CD14-positive monocyte (primary cell): ENCODE measurements at regions not wholly inside any gene's neighbourhood (a gene's known extent, or its start where the extent isn't known, plus 50 kb on each side); places are given as distances from the start of the nearest gene placed in this dataset.

Source experiments
- DNase-seq, 3 donors: peaks; one replicate each; pipeline ENCODE4 v3.0.0-alpha.2; 2011 to 2022
- H2AFZ ChIP-seq: 2 replicates; pipeline ENCODE4 v1.6.0; 2012; ENCODE audit warnings: mild to moderate bottlenecking, low read depth, low read length, inconsistent platforms; ENCODE audit not compliant: insufficient read depth, poor library complexity, severe bottlenecking
- H3K27ac ChIP-seq, 2 donors: 1 replicate in 1 of 2; 2 replicates in 1 of 2; pipeline ENCODE4 v1.5.1; 2012 to 2013; ENCODE audit warnings: low read length in 2 of 2, control low read depth in 1 of 2, inconsistent platforms in 1 of 2, low read depth in 1 of 2, mild to moderate bottlenecking in 1 of 2
- H3K27me3 ChIP-seq, 2 donors: one replicate each; pipeline versions ENCODE4 v1.6.0 to v1.6.1; 2011 to 2013; ENCODE audit warnings: low read length in 2 of 2; ENCODE audit not compliant: control insufficient read depth in 2 of 2, insufficient read depth in 2 of 2
- H3K36me3 ChIP-seq, 2 donors: replicated peaks in 1 of 2; 1 replicate in 1 of 2; 2 replicates in 1 of 2; pipeline versions ENCODE4 v1.5.1 to v1.6.1; 2012 to 2013; ENCODE audit warnings: low read length in 2 of 2, control low read depth in 1 of 2, inconsistent platforms in 1 of 2, mild to moderate bottlenecking in 1 of 2; ENCODE audit not compliant: insufficient read depth in 2 of 2, control insufficient read depth in 1 of 2
- H3K4me1 ChIP-seq, 2 donors: 1 replicate in 1 of 2; 2 replicates in 1 of 2; pipeline versions ENCODE4 v1.5.1 to v1.6.1; 2012 to 2013; ENCODE audit warnings: low read length in 2 of 2, control low read depth in 1 of 2, inconsistent platforms in 1 of 2, mild to moderate bottlenecking in 1 of 2, moderate library complexity in 1 of 2; ENCODE audit not compliant: insufficient read depth in 2 of 2, control insufficient read depth in 1 of 2
- H3K4me2 ChIP-seq: replicated peaks from 2 replicates; pipeline ENCODE3; 2012; ENCODE audit warnings: low read length, moderate library complexity, mild to moderate bottlenecking; ENCODE audit not compliant: poor library complexity, severe bottlenecking; ENCODE audit errors: extremely low read depth
- H3K4me3 ChIP-seq, 3 experiments: fragments of 200-600 bp in 1 of 3; sonication (generic) in 1 of 3; replicated peaks in 1 of 3; 1 replicate in 2 of 3; 2 replicates in 1 of 3; pipeline ENCODE4 v1.5.1; 2011 to 2013; ENCODE audit warnings: low read length in 3 of 3, mild to moderate bottlenecking in 3 of 3, control low read depth in 2 of 3, low read depth in 2 of 3, inconsistent platforms in 1 of 3, moderate library complexity in 1 of 3
- H3K79me2 ChIP-seq: 2 replicates; pipeline ENCODE4 v1.6.0; 2012; ENCODE audit warnings: mild to moderate bottlenecking, control low read depth, inconsistent platforms, low read length, moderate library complexity; ENCODE audit not compliant: insufficient read depth
- H3K9ac ChIP-seq: 2 replicates; pipeline ENCODE4 v1.6.0; 2017; ENCODE audit warnings: low read length, mild to moderate bottlenecking; ENCODE audit not compliant: insufficient read depth, poor library complexity, severe bottlenecking
- H3K9me3 ChIP-seq, 2 donors: replicated peaks in 1 of 2; 1 replicate in 1 of 2; 2 replicates in 1 of 2; pipeline versions ENCODE4 v1.5.1 to v1.6.1; 2012 to 2013; ENCODE audit warnings: low read length in 2 of 2, control low read depth in 1 of 2; ENCODE audit not compliant: control insufficient read depth in 1 of 2, insufficient read depth in 1 of 2
- H4K20me1 ChIP-seq: 2 replicates; pipeline ENCODE4 v1.6.0; 2012; ENCODE audit warnings: mild to moderate bottlenecking, low read length, control low read depth, moderate library complexity; ENCODE audit not compliant: insufficient read depth
- H3K27ac Mint-ChIP-seq, 7 donors: one replicate each; pipeline ENCODE4 v1.8.0; 2020; ENCODE audit warnings: mild to moderate bottlenecking in 7 of 7, mixed read lengths in 7 of 7, moderate library complexity in 6 of 7, inconsistent platforms in 2 of 7
- H3K27me3 Mint-ChIP-seq, 3 donors: one replicate each; pipeline ENCODE4 v1.8.0; 2021 to 2022; ENCODE audit warnings: low read depth in 3 of 3, mild to moderate bottlenecking in 3 of 3, mixed read lengths in 3 of 3, moderate library complexity in 3 of 3, inconsistent platforms in 1 of 3
- H3K36me3 Mint-ChIP-seq, 2 donors: one replicate each; pipeline ENCODE4 v1.8.0; 2020; ENCODE audit warnings: mixed read lengths in 2 of 2, inconsistent platforms in 1 of 2, mild to moderate bottlenecking in 1 of 2
- H3K4me1 Mint-ChIP-seq: one replicate; pipeline ENCODE4 v1.8.0; 2020; ENCODE audit warnings: mild to moderate bottlenecking, mixed read lengths
- H3K4me3 Mint-ChIP-seq, 2 donors: one replicate each; pipeline ENCODE4 v1.8.0; 2020; ENCODE audit warnings: mild to moderate bottlenecking in 2 of 2, mixed read lengths in 2 of 2, moderate library complexity in 1 of 2
- H3K9me3 Mint-ChIP-seq, 7 donors: one replicate each; pipeline ENCODE4 v1.8.0; 2020 to 2022; ENCODE audit warnings: mixed read lengths in 7 of 7, mild to moderate bottlenecking in 6 of 7, moderate library complexity in 6 of 7, inconsistent platforms in 2 of 7
- WGBS: methylation state at CpG from one replicate; pipeline ENCODE4 v1.1.5; 2013; ENCODE audit warnings: missing lambda C conversion rate; ENCODE audit not compliant: insufficient coverage; 5-methylcytosine and 5-hydroxymethylcytosine counted together
- intact Hi-C, 2 donors: fragments of 100-400 bp; cut with micrococcal nuclease; formaldehyde crosslinking; loops; one replicate each; pipeline versions ENCODE4 v1.15.0 to v1.15.1; 2023
- TF ChIP-seq, protein P1 (sequence below): fragments of 200-600 bp; IDR thresholded peaks from one replicate; pipeline ENCODE4 v1.8.0; 2022; ENCODE audit warnings: antibody characterized with exemption, mild to moderate bottlenecking

DNA sequence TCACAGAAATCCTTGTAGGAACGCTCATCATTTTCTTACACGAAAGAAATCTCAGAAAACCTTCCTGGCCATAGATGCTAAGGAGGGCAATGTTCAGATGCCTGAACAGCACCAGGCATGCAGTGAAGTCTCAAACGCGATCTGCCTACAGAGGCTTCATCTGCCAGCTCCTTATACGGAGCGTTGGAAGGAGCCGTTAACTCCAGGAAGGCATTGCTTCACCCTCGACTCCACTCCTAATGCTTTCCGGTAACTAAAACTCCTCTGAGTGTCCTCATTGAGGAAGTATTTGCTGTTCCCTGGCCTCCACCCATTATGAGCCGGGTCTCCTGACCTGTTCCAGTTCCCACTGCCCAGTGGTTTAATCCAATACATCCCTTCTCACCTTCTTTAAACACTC, 502.7 kb downstream of the BCL11B start:
- DNase-seq = no peak
- peaks cover 0 to 2% (median 2%) of the 10 kb centered on the region in 3 donors for H3K27me3 Mint-ChIP-seq
- Histone ChIP-seq H3K79me2 (no peaks in the 10 kb centered on the region), H3K9ac (no peak overlapping the region), H3K4me2 (no peak overlapping the region), H3K27me3 (no peaks in the 10 kb centered on the region), H3K4me1 (no peaks in the 10 kb centered on the region), H4K20me1 (no peaks in the 10 kb centered on the region), H3K27ac (no peak overlapping the region), H3K36me3 (no peaks in the 10 kb centered on the region), H3K9me3 (peaks cover 0 to 3% of the 10 kb centered on the region in 2 donors), H3K4me3 (no peak overlapping the region), H2AFZ (no peak overlapping the region)
- WGBS = 77% methylated on average over 10 of the region's 10 CpGs
- no peak overlapping the region for H3K4me3 Mint-ChIP-seq
- no peaks in the 10 kb centered on the region for H3K36me3 Mint-ChIP-seq
- H3K9me3 Mint-ChIP-seq = peaks cover 0 to 13% (median 8%) of the 10 kb centered on the region in 7 donors
- TF ChIP-seq, protein P1, sequence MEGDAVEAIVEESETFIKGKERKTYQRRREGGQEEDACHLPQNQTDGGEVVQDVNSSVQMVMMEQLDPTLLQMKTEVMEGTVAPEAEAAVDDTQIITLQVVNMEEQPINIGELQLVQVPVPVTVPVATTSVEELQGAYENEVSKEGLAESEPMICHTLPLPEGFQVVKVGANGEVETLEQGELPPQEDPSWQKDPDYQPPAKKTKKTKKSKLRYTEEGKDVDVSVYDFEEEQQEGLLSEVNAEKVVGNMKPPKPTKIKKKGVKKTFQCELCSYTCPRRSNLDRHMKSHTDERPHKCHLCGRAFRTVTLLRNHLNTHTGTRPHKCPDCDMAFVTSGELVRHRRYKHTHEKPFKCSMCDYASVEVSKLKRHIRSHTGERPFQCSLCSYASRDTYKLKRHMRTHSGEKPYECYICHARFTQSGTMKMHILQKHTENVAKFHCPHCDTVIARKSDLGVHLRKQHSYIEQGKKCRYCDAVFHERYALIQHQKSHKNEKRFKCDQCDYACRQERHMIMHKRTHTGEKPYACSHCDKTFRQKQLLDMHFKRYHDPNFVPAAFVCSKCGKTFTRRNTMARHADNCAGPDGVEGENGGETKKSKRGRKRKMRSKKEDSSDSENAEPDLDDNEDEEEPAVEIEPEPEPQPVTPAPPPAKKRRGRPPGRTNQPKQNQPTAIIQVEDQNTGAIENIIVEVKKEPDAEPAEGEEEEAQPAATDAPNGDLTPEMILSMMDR = no peak
- no peak overlapping the region for H3K27ac Mint-ChIP-seq
- H3K4me1 Mint-ChIP-seq = no peaks in the 10 kb centered on the region
- intact Hi-C loops = no loop called here

DNA sequence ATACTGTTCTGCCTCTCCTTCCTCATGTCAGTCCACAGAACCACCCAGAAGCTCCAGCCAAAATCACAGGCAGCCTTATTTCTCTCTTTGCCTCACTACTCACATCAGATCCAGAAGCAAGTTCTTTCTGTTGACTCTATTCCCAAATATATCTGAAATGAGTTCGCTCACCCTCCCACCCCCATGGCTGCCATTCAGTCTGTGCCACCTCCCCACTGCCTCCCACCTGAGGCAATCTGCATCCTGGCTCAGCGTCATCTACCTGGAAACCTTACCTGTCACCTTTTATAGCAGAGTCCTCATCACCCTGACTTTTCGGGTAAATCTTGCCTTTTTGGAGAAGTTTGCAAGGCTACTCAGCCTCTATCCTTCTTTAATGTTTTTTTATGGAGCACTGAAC, 501.8 kb downstream of the BCL11B start:
- 82% methylated on average over 2 of the region's 3 CpGs for WGBS
- no peaks in the 10 kb centered on the region for H3K36me3 Mint-ChIP-seq
- no peaks in the 10 kb centered on the region for H3K4me1 Mint-ChIP-seq
- H4K20me1 ChIP-seq = no peaks in the 10 kb centered on the region
- no peak overlapping the region for H3K4me2 ChIP-seq
- H3K4me3 Mint-ChIP-seq = no peak overlapping the region
- H2AFZ ChIP-seq = no peak overlapping the region
- H3K9me3 ChIP-seq = peaks cover 0 to 3% of the 10 kb centered on the region in 2 donors
- no peak overlapping the region for H3K9ac ChIP-seq
- DNase-seq = no peak
- no peaks in the 10 kb centered on the region for H3K36me3 ChIP-seq
- peaks cover 0 to 2% (median 2%) of the 10 kb centered on the region in 3 donors for H3K27me3 Mint-ChIP-seq
- no peak overlapping the region for H3K27ac Mint-ChIP-seq
- no peak overlapping the region for H3K4me3 ChIP-seq
- H3K79me2 ChIP-seq = no peaks in the 10 kb centered on the region
- no peaks in the 10 kb centered on the region for H3K4me1 ChIP-seq
- intact Hi-C loops = no loop called here
- no peak overlapping the region for H3K27ac ChIP-seq
- TF ChIP-seq, protein P1 = no peak
- peaks cover 0 to 11% (median 5%) of the 10 kb centered on the region in 7 donors for H3K9me3 Mint-ChIP-seq
- H3K27me3 ChIP-seq = no peaks in the 10 kb centered on the region
